ENCODE measurements at regions not wholly inside any gene's neighbourhood (a gene's known extent, or its start where the extent isn't known, plus 50 kb on each side); places are given as distances from the start of the nearest gene placed in this dataset.
"Not testable (repeated sequence)": the region's sequence is repeated elsewhere in the genome, so short reads cannot be mapped to it uniquely, and the experiment has no call there.

GRCh38 chr10:6788231-6788630 is 208.2 kb upstream of the PRKCQ start:
- CTCF ChIA-PET, result no interaction called here
- TF ChIP-seq FOXK2 (IDR thresholded peaks at IDR 0.05) (no peak), FOXM1 (IDR thresholded peaks at IDR 0.05; ENCODE audit: borderline replicate concordance) (no peak), SP1 (IDR thresholded peaks at IDR 0.05) (no peak), TARDBP (IDR thresholded peaks at IDR 0.05) (no peak), BHLHE40 (IDR thresholded peaks at IDR 0.05; ENCODE audit: borderline replicate concordance) (no peak), CTBP1 (IDR thresholded peaks at IDR 0.05; ENCODE audit: borderline replicate concordance) (no peak), PKNOX1 (IDR thresholded peaks at IDR 0.05) (no peak)
- DNase-seq (ENCODE audit: extremely low spot score), result no peak
- POLR2A ChIA-PET, result no interaction called here

- CTCF ChIA-PET, result no interaction called here
- POLR2A ChIA-PET, result no interaction called here
- no peak for TF ChIP-seq L3MBTL2 (conservative IDR thresholded peaks at IDR 0.05)
- TF ChIP-seq CTBP1 (IDR thresholded peaks at IDR 0.05; ENCODE audit: borderline replicate concordance), result no peak
- no peak for TF ChIP-seq ARNT (IDR thresholded peaks at IDR 0.05)
- no peak for TF ChIP-seq SP1 (IDR thresholded peaks at IDR 0.05)
- TF ChIP-seq NFRKB (IDR thresholded peaks at IDR 0.05), result no peak
- no peak for TF ChIP-seq LEF1 (IDR thresholded peaks at IDR 0.05; ENCODE audit: borderline replicate concordance)
- no peak for TF ChIP-seq SUZ12 (IDR thresholded peaks at IDR 0.05)
- no peak for DNase-seq (ENCODE audit: extremely low spot score)
These were observed 207.6 kb upstream of the PRKCQ start for GRCh38 chr10:6787718-6788117.

GRCh38 chr10:6787091-6787490 is 207.0 kb upstream of the PRKCQ start:
- CTCF ChIA-PET, result interaction anchor here (1.0 kb wide), 1 partner anchor 516 kb away, joined by 4 read pairs; no protein-coding TSS in a partner anchor
- no peak for TF ChIP-seq BHLHE40 (IDR thresholded peaks at IDR 0.05; ENCODE audit: borderline replicate concordance)
- TF ChIP-seq SP1 (IDR thresholded peaks at IDR 0.05), result no peak
- TF ChIP-seq FOXM1 (IDR thresholded peaks at IDR 0.05; ENCODE audit: borderline replicate concordance), result no peak
- no peak for TF ChIP-seq NFRKB (IDR thresholded peaks at IDR 0.05)
- no peak for TF ChIP-seq PKNOX1 (IDR thresholded peaks at IDR 0.05)
- TF ChIP-seq CTBP1 (IDR thresholded peaks at IDR 0.05; ENCODE audit: borderline replicate concordance), result no peak
- no peak for TF ChIP-seq LEF1 (IDR thresholded peaks at IDR 0.05; ENCODE audit: borderline replicate concordance)
- no peak for TF ChIP-seq TARDBP (IDR thresholded peaks at IDR 0.05)
- TF ChIP-seq ZNF384 (IDR thresholded peaks at IDR 0.05), result no peak
- no peak for TF ChIP-seq FOXA1 (IDR thresholded peaks at IDR 0.05)
- POLR2A ChIA-PET, result no interaction called here
- DNase-seq (ENCODE audit: extremely low spot score), result no peak

GRCh38 chr10:6786579-6787031 is 206.5 kb upstream of the PRKCQ start:
- CTCF ChIA-PET, result interaction anchor here (0.6 to 1.0 kb wide), 2 partner anchors 195 to 517 kb away, joined by 4 to 5 read pairs; no protein-coding TSS in a partner anchor
- POLR2A ChIA-PET, result no interaction called here

GRCh38 chr10:6784429-6784828 is 204.4 kb upstream of the PRKCQ start:
- DNase-seq (ENCODE audit: extremely low spot score); CTCF ChIA-PET; POLR2A ChIA-PET: not testable (repeated sequence)

More at GRCh38 chr10:6786579-6787031, 206.5 kb upstream of the PRKCQ start:
- peak; percentile 34 for DNase-seq (ENCODE audit: extremely low spot score)
- TF ChIP-seq LEF1 (IDR thresholded peaks at IDR 0.05; ENCODE audit: borderline replicate concordance) (no peak), HDGF (IDR thresholded peaks at IDR 0.05; ENCODE audit: borderline replicate concordance) (no peak), ELF4 (IDR thresholded peaks at IDR 0.05) (no peak), L3MBTL2 (conservative IDR thresholded peaks at IDR 0.05) (no peak), CTBP1 (IDR thresholded peaks at IDR 0.05; ENCODE audit: borderline replicate concordance) (no peak), BHLHE40 (IDR thresholded peaks at IDR 0.05; ENCODE audit: borderline replicate concordance) (no peak)

- POLR2A ChIA-PET, result interaction anchor here (1.1 kb wide), 1 partner anchor 8 kb away, joined by 3 read pairs; no protein-coding TSS in a partner anchor
- no peak for DNase-seq (ENCODE audit: extremely low spot score)
- TF ChIP-seq HDGF (IDR thresholded peaks at IDR 0.05; ENCODE audit: borderline replicate concordance) (no peak), TARDBP (IDR thresholded peaks at IDR 0.05) (no peak), SUZ12 (IDR thresholded peaks at IDR 0.05) (no peak), FOXA1 (IDR thresholded peaks at IDR 0.05) (no peak), CTBP1 (IDR thresholded peaks at IDR 0.05; ENCODE audit: borderline replicate concordance) (no peak), ARNT (IDR thresholded peaks at IDR 0.05) (no peak), BHLHE40 (IDR thresholded peaks at IDR 0.05; ENCODE audit: borderline replicate concordance) (no peak), L3MBTL2 (conservative IDR thresholded peaks at IDR 0.05) (no peak), ZNF384 (IDR thresholded peaks at IDR 0.05) (no peak), FOXK2 (IDR thresholded peaks at IDR 0.05) (no peak), ELF4 (IDR thresholded peaks at IDR 0.05) (no peak), FOXM1 (IDR thresholded peaks at IDR 0.05; ENCODE audit: borderline replicate concordance) (no peak)
- CTCF ChIA-PET, result interaction anchor here (0.7 to 1.0 kb wide), 2 partner anchors 22 to 1184 kb away, joined by 3 read pairs; no protein-coding TSS in a partner anchor
These were observed 203.4 kb upstream of the PRKCQ start for GRCh38 chr10:6783471-6783870.

GRCh38 chr10:6782378-6782777 is 202.3 kb upstream of the PRKCQ start:
- POLR2A ChIA-PET, result interaction anchor here (1.1 kb wide), 1 partner anchor 9 kb away, joined by 3 read pairs; no protein-coding TSS in a partner anchor
- TF ChIP-seq L3MBTL2 (conservative IDR thresholded peaks at IDR 0.05) (no peak), CTBP1 (IDR thresholded peaks at IDR 0.05; ENCODE audit: borderline replicate concordance) (no peak), FOXA1 (IDR thresholded peaks at IDR 0.05) (no peak), BHLHE40 (IDR thresholded peaks at IDR 0.05; ENCODE audit: borderline replicate concordance) (no peak), NFRKB (IDR thresholded peaks at IDR 0.05) (no peak), ZNF384 (IDR thresholded peaks at IDR 0.05) (no peak), ARNT (IDR thresholded peaks at IDR 0.05) (no peak), LEF1 (IDR thresholded peaks at IDR 0.05; ENCODE audit: borderline replicate concordance) (no peak), FOXK2 (IDR thresholded peaks at IDR 0.05) (no peak)
- CTCF ChIA-PET, result interaction anchor here (0.7 to 1.0 kb wide), 2 partner anchors 21 to 1182 kb away, joined by 3 read pairs; no protein-coding TSS in a partner anchor
- no peak for DNase-seq (ENCODE audit: extremely low spot score)

Measured in HEK293T (cell line).